ENCODE measurements at regions not wholly inside any gene's neighbourhood (a gene's known extent, or its start where the extent isn't known, plus 50 kb on each side); places are given as distances from the start of the nearest gene placed in this dataset.
A peak's percentile ranks its signal among the peaks of the same experiment; 100 is the strongest.

DNA sequence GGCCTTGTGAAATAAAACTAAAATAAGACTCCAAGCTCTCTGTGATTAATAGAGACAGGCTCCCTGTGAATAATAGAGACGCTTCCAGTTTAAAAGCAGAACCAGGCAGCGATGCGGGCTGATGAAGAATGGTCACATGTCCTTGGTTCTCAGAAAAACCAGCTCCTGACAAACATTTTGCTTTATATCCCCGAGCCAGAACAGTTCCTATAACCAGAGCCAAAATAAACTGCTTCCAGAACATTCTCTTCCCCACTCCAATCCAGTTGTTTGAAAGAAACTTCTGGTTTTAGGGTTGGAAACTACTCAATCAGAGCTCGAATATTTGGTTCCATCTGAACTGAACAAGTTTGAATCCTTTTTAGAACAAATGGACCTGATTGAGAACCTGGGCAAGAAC lies 213.7 kb downstream of the TSN start:
- no peak for DNase-seq (ENCODE audit: low read depth)

DNA sequence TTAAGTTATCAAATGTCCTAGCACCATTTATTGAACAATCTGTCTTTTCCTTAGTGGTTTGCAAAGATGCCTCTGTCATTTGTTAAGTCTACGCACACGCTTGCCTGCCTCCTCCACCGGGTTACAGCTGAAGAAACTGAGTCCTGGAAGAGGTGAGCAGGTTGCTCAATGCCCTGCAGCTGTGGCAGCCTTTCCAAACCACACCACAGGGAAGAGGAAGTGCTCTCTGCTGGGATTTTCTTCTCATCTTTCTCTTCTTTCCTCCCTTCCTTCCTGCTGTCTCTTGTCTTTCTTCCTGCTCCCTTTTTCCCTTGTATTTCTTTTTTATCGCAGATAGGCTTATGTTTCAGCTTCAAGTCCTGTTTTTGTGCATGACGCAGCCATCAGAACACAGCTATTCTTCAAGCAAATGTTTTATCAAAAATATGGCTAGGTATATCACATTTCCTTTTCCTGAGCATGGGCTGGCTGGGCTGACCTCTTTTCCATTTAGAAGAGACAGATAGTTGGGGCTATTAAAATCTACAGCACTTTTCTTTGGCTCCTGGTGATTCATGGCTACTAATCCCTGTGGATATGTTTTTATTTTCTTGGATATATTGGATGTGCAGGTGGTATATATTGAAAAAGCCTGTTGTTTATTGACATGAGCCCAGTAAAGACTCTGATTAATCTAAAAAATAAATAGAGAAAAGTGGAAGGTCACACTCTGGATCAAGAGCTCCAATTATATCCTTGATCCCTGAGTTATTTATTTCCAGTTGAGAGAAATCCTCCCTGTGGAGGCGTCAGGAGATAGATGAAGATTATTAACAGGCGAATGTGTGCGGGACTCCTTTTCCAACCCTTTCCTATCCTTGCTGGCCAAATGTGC lies 214.6 kb downstream of the TSN start:
- DNase-seq (ENCODE audit: low read depth): no peak

GRCh38 chr2:121972203-121972602 lies 216.8 kb downstream of the TSN start:
- no peak for DNase-seq (ENCODE audit: low read depth)

DNA sequence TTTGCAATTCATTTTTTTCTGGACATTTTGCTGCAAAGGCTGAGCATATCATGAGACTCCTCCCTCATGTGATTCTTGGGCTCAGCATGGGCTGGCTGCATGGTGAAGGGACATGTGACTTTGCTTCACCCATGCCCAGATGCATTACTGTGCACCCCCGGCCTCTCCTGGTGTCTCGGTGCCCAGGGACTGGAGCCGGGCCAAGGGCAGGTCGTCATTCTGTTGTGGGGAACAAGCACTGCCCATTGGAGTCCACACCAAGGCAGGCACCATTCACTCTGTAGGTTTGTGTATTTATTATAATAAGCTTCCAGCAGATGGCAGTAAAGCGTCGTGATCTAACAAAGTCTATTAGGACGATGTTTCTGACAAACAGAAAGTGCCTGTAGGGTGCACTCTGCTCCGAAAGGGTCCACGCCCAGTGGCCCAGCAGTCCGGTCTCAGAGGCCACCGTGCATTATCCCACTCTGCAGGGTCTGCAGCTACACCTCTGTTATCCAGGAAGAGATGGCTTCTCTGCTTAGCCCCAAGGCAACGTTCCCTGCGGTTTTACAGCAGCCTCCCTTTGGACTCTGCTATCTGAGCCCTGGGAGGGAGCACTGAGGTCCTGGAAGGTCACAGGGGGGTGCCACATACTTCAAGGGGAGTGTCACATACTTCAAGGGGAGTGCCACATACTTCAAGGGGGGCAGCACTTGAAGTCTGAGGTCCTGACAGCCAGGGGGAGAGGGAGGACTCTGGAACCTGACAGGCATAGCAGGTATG lies 219.6 kb downstream of the TSN start:
- DNase-seq (ENCODE audit: low read depth): peak; percentile 1

GRCh38 chr2:121976926-121977325 lies 221.5 kb downstream of the TSN start:
- no peak for DNase-seq (ENCODE audit: low read depth)

DNA sequence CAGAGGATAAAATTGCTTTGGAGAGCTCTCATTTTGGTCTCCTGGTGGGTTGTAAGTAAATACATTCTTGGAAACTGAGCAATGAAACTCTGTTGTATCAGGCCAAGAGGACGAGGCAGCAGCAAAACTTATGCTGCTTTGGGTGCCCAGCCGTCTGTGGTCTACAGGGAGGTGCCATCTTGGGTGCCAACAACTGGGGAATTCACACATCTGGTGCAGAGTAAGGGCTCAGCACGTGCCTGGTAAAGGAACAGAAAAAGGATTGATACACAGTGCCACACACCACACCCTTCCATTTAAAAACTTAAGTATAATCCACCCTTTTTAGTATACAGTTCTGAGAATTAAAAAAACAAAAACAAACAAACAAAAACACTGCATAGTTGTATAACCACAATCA lies 221.9 kb downstream of the TSN start:
- no peak for DNase-seq (ENCODE audit: low read depth)

DNA sequence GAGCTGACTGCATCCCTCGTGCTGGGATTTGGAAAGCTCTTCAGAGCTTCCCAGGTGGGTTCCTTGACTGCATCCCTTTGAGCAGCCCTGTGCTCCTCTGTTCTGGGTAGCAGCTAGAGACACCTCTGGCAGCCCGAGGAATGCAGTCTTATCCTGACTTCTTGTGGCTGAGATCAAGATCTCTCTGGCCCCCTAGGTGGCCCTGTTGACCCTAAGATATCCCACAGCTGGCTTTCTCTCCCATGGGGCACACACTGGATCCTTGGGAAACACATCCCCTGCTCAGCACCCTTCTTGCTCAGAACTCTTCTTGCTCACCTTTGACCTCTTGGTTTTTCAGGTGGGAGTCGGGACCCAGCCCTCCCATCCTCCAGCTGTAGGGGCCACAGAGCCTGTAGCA lies 237.2 kb downstream of the TSN start:
- no peak for DNase-seq (ENCODE audit: low read depth)

- DNase-seq (ENCODE audit: low read depth): no peak
Observed at GRCh38 chr2:121993682-121994081, 238.2 kb downstream of the TSN start.

DNA sequence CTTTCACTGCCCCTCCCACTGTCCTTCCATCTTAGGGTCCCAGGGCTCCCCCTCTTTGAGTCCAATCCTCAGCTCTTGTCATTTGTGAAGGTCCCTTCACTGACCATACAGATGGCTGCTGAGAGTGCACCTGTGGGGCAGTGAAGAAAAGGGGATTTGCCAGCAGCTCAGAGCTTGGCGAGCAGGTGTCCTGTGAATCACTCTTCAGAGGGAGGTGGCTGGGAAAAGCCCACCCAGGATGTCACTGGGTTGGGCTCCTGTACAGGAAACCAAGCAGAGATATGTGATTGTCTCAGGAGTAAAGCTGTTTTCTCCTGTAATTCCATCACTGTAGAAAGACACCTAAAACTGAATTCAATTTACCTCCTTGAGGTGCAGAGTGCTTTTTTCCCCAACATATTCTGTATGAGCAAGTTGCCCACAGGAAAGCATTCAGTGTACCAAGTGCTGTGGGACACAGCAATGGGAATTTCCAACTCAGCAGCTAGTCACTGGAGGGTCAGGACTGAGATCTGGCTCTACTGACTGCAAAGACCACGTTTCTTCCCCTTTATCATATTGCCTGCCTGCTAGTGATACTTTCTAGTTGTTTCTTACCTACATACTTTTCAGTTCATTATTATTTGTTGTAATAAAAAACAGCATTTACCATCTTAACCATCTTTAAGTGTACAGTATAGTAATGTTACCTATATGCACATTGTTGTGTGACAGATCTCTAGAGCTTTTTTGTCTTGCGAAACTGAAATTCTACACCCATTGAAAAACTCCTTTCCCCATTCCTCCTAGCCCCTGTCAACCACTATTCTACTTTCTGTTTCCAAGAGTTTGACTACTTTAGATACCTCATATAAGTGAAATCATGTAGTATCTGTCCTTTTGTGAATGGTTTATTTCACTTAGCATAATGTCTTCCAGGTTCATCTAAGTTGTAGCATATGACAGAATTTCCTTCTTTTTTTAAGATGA lies 239.1 kb downstream of the TSN start:
- DNase-seq (ENCODE audit: low read depth): no peak

GRCh38 chr2:121998751-121999150 lies 243.3 kb downstream of the TSN start:
- DNase-seq (ENCODE audit: low read depth): no peak

DNA sequence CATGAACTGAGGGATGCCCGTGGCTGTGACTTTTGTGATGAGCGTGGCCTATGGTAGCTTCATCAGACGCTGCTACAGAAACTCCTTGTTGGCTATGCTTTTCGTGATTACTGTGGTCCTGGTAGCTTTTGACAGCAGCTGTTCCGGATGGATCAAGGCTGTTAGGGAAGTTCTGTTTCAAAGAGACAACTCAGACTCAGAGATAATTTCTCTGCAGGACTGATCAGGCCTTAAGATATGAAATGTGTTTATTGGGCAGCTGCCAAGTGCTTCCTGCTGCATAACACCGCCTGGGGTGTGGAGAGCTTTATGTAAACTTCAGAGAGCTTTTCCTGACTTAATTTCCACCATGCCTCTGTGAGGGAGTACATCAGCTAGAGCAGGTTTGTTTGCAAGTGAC lies 243.8 kb downstream of the TSN start:
- DNase-seq (ENCODE audit: low read depth): no peak

GRCh38 chr2:122000556-122001340 lies 245.3 kb downstream of the TSN start:
- no peak for DNase-seq (ENCODE audit: low read depth)

- no peak for DNase-seq (ENCODE audit: low read depth)
Observed at GRCh38 chr2:122001441-122001874, 246.0 kb downstream of the TSN start.

DNA sequence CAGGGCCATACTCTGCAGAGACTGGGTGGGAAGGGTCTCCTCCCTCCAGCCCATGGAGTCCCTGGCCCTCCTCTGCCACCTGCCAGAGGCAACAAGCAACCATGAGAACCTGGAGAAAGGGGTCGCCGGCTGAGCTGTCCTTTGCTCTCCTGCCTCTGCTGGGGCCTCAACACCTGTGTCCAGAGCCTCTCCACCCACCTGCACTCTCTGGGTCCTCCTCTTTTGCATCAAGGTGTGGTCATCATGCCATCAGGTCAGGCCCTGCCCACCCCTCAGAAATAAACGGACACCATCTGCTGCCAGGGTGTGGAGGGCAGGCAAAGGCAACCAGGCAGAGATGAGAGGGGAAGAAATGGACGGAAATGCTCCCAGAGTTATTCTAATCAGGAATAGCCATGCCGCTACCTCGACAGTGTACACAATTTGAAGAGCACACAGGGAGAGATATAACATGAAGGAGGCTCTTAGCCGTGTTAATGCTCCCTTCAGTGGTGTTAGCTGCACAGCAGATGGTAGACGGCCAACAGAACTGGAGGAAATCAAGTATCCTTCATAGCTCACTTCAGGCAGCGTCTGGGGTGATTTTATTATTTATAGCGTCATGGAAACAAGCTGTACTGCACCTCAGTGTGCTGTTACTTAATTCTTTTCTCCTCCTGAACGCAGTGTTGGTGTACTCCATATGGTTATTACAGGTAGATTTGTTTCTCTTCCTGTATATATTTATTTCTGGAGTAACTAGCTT lies 247.9 kb downstream of the TSN start:
- no peak for DNase-seq (ENCODE audit: low read depth)

DNA sequence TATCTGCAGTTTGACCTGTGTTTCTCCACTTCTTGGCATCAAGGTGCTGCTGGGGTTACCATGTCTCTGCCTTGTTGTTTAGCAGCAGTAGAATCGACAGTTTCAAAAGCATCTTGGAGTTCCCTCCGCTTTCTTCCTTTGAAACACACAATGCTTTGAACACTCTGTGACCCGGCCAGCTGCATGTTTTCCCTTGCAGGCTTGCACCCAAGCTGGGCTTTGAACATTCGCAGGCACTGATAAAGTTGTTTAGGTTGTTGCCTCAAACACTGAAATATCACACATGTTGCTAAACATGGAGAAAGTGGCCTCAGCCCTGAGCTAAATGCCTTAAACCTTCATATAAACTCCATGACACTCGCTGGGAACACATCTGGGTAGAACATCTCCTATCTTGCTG lies 251.7 kb downstream of the TSN start:
- no peak for DNase-seq (ENCODE audit: low read depth)

- no peak for DNase-seq (ENCODE audit: low read depth)
Observed at GRCh38 chr2:122007577-122007976, 252.1 kb downstream of the TSN start.

- DNase-seq (ENCODE audit: low read depth): no peak
Observed at GRCh38 chr2:122009561-122009960, 254.1 kb downstream of the TSN start.

GRCh38 chr2:122011493-122012270 lies 256.2 kb downstream of the TSN start:
- no peak for DNase-seq (ENCODE audit: low read depth)

- DNase-seq (ENCODE audit: low read depth): no peak
Observed at GRCh38 chr2:122018736-122019135, 263.3 kb downstream of the TSN start.

GRCh38 chr2:122019724-122020123 lies 264.3 kb downstream of the TSN start:
- DNase-seq (ENCODE audit: low read depth): no peak

Data from stimulated activated CD8-positive, alpha-beta memory T cell treated with anti-CD3 and anti-CD28 coated beads, Interleukin-4, amount 100 ng/mL, for 24 hours (primary cell).